Right atrium auricular region (tissue), 2 donors: ENCODE measurements at regions not wholly inside any gene's neighbourhood (a gene's known extent, or its start where the extent isn't known, plus 50 kb on each side); places are given as distances from the start of the nearest gene placed in this dataset.
"Not testable (repeated sequence)": the region's sequence is repeated elsewhere in the genome, so short reads cannot be mapped to it uniquely, and the experiment has no call there.

ENCODE experiments used
- DNase-seq: peaks from one replicate; pipeline ENCODE4 v3.0.0-alpha.2; 2019; ENCODE audit warnings: low spot score
- H3K27ac ChIP-seq, 2 donors: fragments of 200-600 bp; sonication (generic); 1 replicate in 1 of 2; 2 replicates in 1 of 2; pipeline ENCODE4 v1.5.1; 2016 to 2019
- H3K27me3 ChIP-seq, 2 donors: fragments of 200-600 bp; sonication (generic); one replicate each; pipeline versions ENCODE4 v1.5.1 to v1.6.0; 2017 to 2019
- H3K36me3 ChIP-seq: fragments of 200-600 bp; sonication (generic); one replicate; pipeline ENCODE4 v1.5.1; 2016
- H3K4me1 ChIP-seq, 2 donors: fragments of 200-600 bp; sonication (generic); one replicate each; pipeline versions ENCODE4 v1.5.1 to v1.6.0; 2017 to 2019
- H3K4me3 ChIP-seq, 2 donors: fragments of 200-600 bp; sonication (generic); 1 replicate in 1 of 2; 2 replicates in 1 of 2; pipeline ENCODE4 v1.5.1; 2017 to 2019; ENCODE audit warnings: mild to moderate bottlenecking in 1 of 2, moderate library complexity in 1 of 2
- H3K9me3 ChIP-seq, 2 donors: fragments of 200-600 bp; sonication (generic); one replicate each; pipeline ENCODE4 v1.5.1; 2019
- CTCF ChIP-seq, 2 donors: fragments of 200-600 bp; sonication (generic); IDR thresholded peaks; one replicate each; pipeline ENCODE4 v1.5.1; 2019; ENCODE audit warnings: antibody characterized with exemption in 2 of 2

- H3K4me1 ChIP-seq, result no peaks in the 10 kb centered on the region
- H3K9me3 ChIP-seq, result no peaks in the 10 kb centered on the region
- no peaks in the 10 kb centered on the region for H3K27me3 ChIP-seq
- no peak for DNase-seq
- TF ChIP-seq CTCF (IDR thresholded peaks at IDR 0.05), result no peak
- no peaks in the 10 kb centered on the region for H3K36me3 ChIP-seq
- no peak overlapping the region for H3K27ac ChIP-seq
- H3K4me3 ChIP-seq, result no peak overlapping the region
Measured at GRCh38 chr7:106747804-106748203, 86.8 kb upstream of the CCDC71L start.

- no peaks in the 10 kb centered on the region for H3K27me3 ChIP-seq
- DNase-seq, result no peak
- no peaks in the 10 kb centered on the region for H3K36me3 ChIP-seq
- H3K27ac ChIP-seq, result no peak overlapping the region
- H3K4me1 ChIP-seq, result no peaks in the 10 kb centered on the region
- no peaks in the 10 kb centered on the region for H3K9me3 ChIP-seq
- H3K4me3 ChIP-seq, result no peak overlapping the region
- no peak for TF ChIP-seq CTCF (IDR thresholded peaks at IDR 0.05)
Measured at GRCh38 chr7:106749165-106749564, 88.2 kb upstream of the CCDC71L start.

GRCh38 chr7:106750773-106751172 lies 89.8 kb upstream of the CCDC71L start:
- no peak for TF ChIP-seq CTCF (IDR thresholded peaks at IDR 0.05)
- DNase-seq, result no peak

GRCh38 chr7:106752367-106752766 lies 91.4 kb upstream of the CCDC71L start:
- no peak overlapping the region for H3K27ac ChIP-seq
- DNase-seq, result no peak
- no peak overlapping the region for H3K4me3 ChIP-seq
- TF ChIP-seq CTCF (IDR thresholded peaks at IDR 0.05), result no peak
- H3K36me3 ChIP-seq, result no peaks in the 10 kb centered on the region
- no peaks in the 10 kb centered on the region for H3K4me1 ChIP-seq
- H3K27me3 ChIP-seq, result no peaks in the 10 kb centered on the region
- H3K9me3 ChIP-seq, result no peaks in the 10 kb centered on the region

More at GRCh38 chr7:106750773-106751172, 89.8 kb upstream of the CCDC71L start:
- Histone ChIP-seq H3K36me3 (no peaks in the 10 kb centered on the region), H3K9me3 (no peaks in the 10 kb centered on the region), H3K4me3 (no peak overlapping the region), H3K27ac (no peak overlapping the region), H3K27me3 (no peaks in the 10 kb centered on the region), H3K4me1 (no peaks in the 10 kb centered on the region)

- not testable (repeated sequence) for H3K36me3 ChIP-seq, H3K27me3 ChIP-seq, DNase-seq, H3K27ac ChIP-seq, H3K9me3 ChIP-seq, H3K4me3 ChIP-seq, H3K4me1 ChIP-seq
Measured at GRCh38 chr7:106755024-106755423, 94.1 kb upstream of the CCDC71L start.

DNA sequence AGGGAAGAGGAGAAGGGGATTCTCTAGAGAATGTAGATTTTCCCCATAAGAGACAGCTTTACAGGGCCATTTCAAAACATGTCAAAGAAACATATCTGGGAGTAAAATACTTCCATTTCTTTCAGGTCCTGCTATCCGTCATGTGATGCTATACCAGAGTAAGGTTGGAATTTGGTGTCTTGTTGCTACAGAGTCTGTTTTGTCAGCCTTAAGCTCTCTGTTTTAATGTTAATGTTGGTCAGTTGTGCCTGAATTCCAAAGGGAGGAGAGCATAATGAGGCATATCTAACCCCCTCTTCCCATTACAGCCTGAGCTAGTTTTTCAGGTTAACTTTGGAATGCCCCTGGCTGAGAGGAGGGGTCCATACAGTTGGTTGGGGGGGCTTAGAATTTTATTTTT lies 94.7 kb upstream of the CCDC71L start:
- Histone ChIP-seq H3K4me3 (no peak overlapping the region), H3K9me3 (no peaks in the 10 kb centered on the region), H3K27ac (no peak overlapping the region), H3K36me3 (no peaks in the 10 kb centered on the region), H3K27me3 (no peaks in the 10 kb centered on the region), H3K4me1 (no peaks in the 10 kb centered on the region)
- no peak for TF ChIP-seq CTCF (IDR thresholded peaks at IDR 0.05)
- no peak for DNase-seq
